ENCODE measurements at regions not wholly inside any gene's neighbourhood (a gene's known extent, or its start where the extent isn't known, plus 50 kb on each side); places are given as distances from the start of the nearest gene placed in this dataset.
A peak's percentile ranks its signal among the peaks of the same experiment; 100 is the strongest.
"Not testable (repeated sequence)": the region's sequence is repeated elsewhere in the genome, so short reads cannot be mapped to it uniquely, and the experiment has no call there.

DNA sequence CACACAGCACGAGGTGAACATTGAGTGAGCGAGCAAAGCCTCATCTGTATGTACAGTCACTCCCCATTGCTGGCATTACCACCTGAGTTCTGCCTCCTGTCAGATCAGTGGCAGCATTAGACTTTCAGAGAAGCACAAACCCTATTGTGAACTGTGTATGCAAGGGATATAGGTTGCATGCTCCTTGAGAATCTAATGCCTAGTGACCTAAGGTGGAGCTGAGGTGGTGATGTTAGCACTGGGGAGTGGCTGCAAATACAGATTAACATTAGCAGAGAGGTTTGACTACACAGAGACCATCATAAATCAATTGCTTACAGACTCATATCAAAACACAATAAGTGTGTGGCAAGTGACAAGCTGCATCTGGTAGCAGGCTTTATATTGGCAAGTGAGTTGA is 262.5 kb upstream of the ANO5 start:
- DNase-seq (ENCODE audit: low spot score): no peak

GRCh38 chr11:21931436-21932101 is 261.3 kb upstream of the ANO5 start:
- peak; percentile 63 for DNase-seq (ENCODE audit: low spot score)

- no peak for DNase-seq (ENCODE audit: low spot score)
These were observed 259.8 kb upstream of the ANO5 start for GRCh38 chr11:21933095-21933494.

DNA sequence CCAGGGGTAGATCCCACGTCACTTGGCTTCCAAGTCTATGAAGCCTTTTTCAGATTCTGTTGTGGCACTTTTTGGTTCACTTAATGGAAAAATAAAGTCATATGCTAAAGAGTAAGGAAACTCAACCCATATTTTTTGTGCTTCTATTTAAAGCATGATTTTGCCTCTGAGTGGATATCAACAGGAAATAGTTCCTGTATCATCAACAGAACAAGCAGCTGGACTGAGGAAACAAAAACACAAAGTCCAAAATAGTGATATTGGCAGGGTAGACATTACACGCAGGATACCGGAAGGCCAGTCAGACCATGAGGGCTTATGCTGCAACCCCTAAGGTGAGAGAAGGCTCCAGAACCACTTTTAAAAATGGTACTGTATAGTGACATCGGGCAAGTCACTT is 248.3 kb upstream of the ANO5 start:
- no peak for DNase-seq (ENCODE audit: low spot score)

- DNase-seq (ENCODE audit: low spot score): no peak
These were observed 244.0 kb upstream of the ANO5 start for GRCh38 chr11:21948876-21949275.

DNA sequence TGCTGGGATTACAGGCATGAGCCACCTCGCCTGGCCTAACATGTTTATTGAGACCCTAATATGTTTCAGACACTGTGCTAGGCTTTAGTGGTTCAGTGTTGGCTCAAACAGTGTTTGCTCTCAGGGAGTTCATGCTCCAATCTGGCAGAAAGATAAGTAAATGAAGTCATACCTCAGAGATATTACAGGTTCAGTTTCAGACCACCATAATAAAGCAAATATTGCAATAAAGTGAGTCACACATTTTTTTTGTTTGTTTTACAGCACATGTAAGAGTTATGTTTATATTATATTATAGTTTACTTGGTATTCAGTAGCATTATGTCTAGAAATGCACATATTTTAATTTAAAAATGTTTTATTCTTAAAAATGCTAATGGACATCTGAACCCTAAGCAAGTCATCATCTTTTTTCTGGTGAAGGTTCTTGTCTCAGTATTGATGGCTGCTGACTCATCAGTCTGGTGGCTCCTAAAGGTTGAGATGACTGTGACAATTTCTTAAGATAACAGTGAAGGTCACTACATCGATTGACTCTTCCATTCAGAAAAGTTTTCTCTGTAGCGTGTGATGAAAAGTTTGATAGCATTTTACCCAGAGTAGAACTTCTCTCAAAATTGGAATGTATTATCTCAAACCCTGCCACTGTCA is 243.0 kb upstream of the ANO5 start:
- no peak for DNase-seq (ENCODE audit: low spot score)

DNA sequence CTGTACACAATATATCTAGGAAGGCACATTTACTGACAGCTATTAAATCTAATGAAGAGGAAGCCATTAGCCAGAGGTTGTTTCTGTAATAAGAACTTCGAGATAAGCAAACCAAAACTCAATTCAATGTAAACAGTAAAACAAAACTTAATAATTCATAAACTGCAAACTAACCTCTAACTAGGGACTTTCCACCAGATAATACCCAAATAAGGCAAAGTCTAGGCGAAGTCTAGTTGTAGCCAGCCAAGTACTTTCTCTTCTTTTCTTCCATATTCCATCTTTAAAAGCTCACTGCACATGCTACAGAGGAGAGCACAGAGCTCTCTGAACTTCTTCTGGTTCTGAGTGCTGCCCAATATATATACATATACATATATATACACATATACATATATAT is 229.9 kb upstream of the ANO5 start:
- no peak for DNase-seq (ENCODE audit: low spot score)

DNA sequence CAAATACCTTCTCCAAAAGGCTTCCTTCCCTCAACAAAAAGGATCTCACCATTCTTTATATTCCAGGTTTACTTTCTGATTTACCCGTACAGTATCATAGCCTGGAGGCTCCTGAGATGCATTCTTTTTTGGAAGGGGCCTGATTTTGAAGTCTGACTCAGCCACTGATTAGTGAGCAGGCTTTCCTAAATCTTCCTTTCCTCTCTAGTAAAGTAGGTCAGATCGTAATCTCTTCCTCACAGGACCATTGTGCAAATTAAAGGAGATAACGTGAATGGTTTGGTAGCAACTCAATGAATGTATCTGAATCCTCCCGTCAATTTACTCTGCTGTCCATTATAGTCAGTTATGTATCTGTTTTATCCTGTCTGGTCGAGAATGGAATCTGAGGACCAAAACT is 227.7 kb upstream of the ANO5 start:
- DNase-seq (ENCODE audit: low spot score): no peak

GRCh38 chr11:21968702-21969101 is 224.2 kb upstream of the ANO5 start:
- DNase-seq (ENCODE audit: low spot score): no peak

DNA sequence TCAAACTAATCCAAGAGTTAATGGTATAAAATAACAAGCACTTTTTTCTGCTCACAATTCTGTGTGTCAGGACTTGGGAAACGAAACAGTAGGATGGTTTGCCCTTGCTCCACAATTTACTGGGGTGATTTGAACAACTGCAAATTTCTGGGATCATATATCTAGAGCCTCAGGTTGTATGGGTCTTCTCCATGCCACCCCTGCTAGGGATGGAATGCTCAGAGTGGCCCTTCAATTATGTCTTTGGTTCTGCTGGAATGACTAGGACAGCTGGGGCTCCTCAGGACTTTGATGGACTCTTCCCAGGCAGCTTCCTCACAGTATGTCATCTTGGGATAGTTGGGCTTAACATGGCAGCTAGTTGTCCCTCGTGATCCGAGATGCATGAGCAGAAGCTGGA is 223.0 kb upstream of the ANO5 start:
- DNase-seq (ENCODE audit: low spot score): no peak

DNA sequence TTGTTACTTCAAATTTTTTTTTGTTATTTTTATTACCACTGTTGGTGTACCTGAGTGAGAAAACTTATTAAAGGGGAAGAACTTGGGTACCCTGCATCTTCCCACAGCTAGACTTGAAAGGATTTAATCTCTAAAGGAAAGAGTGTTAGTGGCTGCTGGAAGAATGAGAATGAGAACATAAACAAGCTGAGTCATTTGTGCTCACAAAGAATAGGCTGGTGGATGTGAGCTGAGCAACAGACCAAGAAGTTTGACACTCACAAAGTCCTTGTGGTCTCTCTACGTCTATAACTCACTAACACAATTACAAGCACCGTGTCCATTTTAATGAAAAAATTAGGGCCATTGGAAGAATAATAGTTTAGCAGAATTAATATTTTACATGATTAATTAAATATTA is 217.6 kb upstream of the ANO5 start:
- DNase-seq (ENCODE audit: low spot score): no peak

DNA sequence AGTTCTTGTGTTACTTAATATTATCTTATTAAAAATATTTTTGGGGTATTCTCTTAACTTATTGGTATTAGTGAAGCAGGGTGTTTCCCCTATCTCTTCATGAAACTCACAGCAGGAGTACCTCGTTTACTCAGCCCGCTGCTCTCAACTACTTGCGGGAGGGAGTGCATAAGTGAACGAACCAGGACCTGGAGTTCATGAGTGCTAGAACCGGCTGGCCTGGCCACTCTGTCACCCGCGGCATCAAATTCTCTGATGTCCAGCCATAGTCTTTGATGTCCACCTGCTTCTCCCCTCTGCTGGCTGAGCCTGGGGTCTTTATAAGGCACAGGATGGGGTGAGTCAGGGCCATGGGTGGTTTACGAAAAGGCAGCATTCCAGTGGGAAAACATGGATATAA is 216.7 kb upstream of the ANO5 start:
- no peak for DNase-seq (ENCODE audit: low spot score)

DNA sequence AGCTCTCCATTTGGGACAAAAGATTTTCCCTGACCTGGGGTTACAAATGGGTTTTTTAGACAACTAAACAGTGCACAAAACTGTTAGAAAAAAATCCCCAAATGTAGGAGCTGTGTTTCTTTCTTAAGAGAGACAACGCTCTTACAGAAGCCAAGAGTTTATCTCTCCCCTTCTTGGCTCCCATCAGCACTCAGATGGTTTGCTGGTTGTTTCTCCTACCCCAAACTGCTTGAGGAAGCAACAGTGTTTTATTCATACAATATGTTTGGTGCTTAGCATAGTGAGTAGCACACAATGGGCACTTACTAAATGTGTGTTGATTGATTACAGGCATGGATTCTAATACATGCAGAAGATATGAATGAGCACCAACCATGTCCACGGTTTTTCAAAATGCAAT is 209.5 kb upstream of the ANO5 start:
- no peak for DNase-seq (ENCODE audit: low spot score)

- no peak for DNase-seq (ENCODE audit: low spot score)
These were observed 206.5 kb upstream of the ANO5 start for GRCh38 chr11:21986361-21986760.

- DNase-seq (ENCODE audit: low spot score): no peak
These were observed 205.6 kb upstream of the ANO5 start for GRCh38 chr11:21987261-21987660.

DNA sequence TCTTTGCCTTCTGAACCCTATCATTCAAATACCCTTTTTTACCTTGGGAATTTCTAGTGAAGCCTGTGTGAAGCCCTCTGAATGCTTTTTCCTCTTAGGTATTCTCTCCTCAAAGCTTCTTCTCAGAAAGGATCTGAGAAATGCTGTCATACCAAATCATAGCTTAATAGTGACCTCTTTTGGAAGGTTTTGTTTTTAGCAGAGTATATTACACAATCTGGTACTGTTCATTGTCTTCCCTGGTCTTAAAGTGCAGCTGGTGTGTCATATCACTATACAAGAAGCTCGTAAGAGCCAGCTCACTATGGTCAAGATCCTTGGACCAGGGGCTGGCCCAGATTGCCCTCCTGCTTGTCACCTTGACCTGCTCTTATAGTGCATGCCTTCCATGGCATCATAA is 204.4 kb upstream of the ANO5 start:
- peak; percentile 6 for DNase-seq (ENCODE audit: low spot score)

DNA sequence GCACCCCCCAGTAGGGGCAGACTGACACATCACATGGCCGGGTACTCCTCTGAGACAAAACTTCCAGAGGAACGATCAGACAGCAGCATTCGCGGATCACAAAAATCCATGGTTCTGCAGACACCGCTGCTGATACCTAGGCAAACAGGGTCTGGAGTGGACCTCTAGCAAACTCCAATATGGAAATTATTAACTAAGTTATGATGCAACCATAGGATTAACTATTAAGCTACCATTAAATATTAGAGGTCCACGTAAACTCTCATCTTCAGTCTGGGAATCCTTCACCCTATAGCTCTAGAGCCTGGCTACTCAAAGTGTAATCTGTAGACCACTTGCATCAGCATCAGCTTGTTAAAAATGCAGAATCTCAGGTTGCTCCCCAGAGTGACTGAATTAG is 191.1 kb upstream of the ANO5 start:
- not testable (repeated sequence) for DNase-seq (ENCODE audit: low spot score)

GRCh38 chr11:22006901-22007300 is 186.0 kb upstream of the ANO5 start:
- DNase-seq (ENCODE audit: low spot score): no peak

GRCh38 chr11:22031791-22032190 is 161.1 kb upstream of the ANO5 start:
- DNase-seq (ENCODE audit: low spot score): no peak

DNA sequence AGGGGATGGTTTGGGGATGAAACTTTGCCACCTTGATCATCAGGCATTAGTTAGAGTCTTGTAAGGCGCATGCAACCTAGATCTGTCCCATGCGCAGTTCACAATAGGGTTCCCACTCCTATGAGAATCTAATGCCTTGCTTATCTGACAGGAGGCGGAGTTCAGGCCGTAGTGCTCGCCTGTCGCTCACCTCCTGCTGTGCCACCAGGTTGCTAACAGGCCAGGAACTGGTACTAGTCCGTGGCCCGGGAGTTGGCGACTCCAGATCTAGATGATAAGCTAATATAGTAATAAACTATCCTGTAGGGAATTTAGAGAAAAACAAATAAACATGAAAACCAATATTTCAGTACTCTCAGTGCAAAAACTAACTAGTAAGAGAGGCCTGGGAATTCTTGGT is 155.4 kb upstream of the ANO5 start:
- DNase-seq (ENCODE audit: low spot score): no peak

DNA sequence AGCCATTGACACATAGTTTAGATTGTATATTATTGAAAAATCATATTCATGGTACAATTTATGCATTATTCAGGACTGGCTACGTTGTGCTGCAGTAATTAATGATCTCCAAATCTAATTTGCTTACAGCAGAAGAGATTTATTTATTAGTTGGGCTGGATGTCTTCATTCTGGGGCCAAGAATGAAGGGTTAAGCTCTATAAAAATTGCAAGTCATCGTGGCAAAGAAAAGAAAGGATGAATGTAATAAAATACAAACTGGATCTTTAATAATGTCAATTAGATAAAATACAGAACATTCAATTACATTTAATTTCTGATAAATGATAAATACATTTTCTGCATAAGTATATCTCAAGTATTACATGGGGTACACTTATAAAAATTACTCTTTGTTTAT is 151.8 kb upstream of the ANO5 start:
- no peak for DNase-seq (ENCODE audit: low spot score)

DNA sequence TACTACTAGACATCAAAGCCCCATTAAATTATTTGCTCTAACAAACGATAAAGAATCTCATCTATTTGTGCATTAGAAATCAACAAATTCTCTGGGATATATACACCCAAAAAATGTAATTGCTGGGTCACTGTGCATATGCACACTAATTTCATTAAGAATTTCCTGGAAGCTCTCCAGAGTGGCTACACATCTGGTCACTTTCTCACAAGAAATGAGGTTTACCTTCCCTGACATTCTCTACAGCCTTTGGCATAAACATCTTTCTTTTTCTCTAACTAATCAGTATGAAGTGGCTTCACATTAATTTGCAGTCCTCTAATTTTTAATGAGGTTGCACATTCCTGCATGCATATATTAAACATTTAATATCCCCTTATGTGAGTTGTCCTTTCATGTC is 150.8 kb upstream of the ANO5 start:
- no peak for DNase-seq (ENCODE audit: low spot score)

- DNase-seq (ENCODE audit: low spot score): no peak
These were observed 148.8 kb upstream of the ANO5 start for GRCh38 chr11:22044126-22044525.

- DNase-seq (ENCODE audit: low spot score): no peak
These were observed 143.6 kb upstream of the ANO5 start for GRCh38 chr11:22049276-22049675.

All from SW480 (cell line).